Activated naive CD8-positive, alpha-beta T cell treated with anti-CD3 and anti-CD28 coated beads, Interleukin-2, amount 50 U/mL, for 24 hours (primary cell): ENCODE measurements at regions not wholly inside any gene's neighbourhood (a gene's known extent, or its start where the extent isn't known, plus 50 kb on each side); places are given as distances from the start of the nearest gene placed in this dataset.

Source experiments
- ATAC-seq: fragments of 150-1000 bp; cut with Tn5 transposase; one replicate; pipeline ENCODE4 v1.10.0; 2021
- DNase-seq: peaks from one replicate; pipeline ENCODE4 v3.0.0; 2021
- H3K27ac Mint-ChIP-seq: one replicate; pipeline ENCODE4 v1.8.0; 2021; ENCODE audit warnings: mild to moderate bottlenecking, mixed read lengths
- H3K27me3 Mint-ChIP-seq: one replicate; pipeline ENCODE4 v1.8.0; 2021; ENCODE audit warnings: mixed read lengths
- H3K36me3 Mint-ChIP-seq: one replicate; pipeline ENCODE4 v1.8.0; 2021; ENCODE audit warnings: low read depth, mixed read lengths
- H3K4me1 Mint-ChIP-seq: one replicate; pipeline ENCODE4 v1.8.0; 2021; ENCODE audit warnings: mixed read lengths
- H3K4me3 Mint-ChIP-seq: one replicate; pipeline ENCODE4 v1.8.0; 2021; ENCODE audit warnings: mild to moderate bottlenecking, moderate library complexity, mixed read lengths
- H3K9me3 Mint-ChIP-seq: one replicate; pipeline ENCODE4 v1.8.0; 2021; ENCODE audit warnings: mixed read lengths

DNA sequence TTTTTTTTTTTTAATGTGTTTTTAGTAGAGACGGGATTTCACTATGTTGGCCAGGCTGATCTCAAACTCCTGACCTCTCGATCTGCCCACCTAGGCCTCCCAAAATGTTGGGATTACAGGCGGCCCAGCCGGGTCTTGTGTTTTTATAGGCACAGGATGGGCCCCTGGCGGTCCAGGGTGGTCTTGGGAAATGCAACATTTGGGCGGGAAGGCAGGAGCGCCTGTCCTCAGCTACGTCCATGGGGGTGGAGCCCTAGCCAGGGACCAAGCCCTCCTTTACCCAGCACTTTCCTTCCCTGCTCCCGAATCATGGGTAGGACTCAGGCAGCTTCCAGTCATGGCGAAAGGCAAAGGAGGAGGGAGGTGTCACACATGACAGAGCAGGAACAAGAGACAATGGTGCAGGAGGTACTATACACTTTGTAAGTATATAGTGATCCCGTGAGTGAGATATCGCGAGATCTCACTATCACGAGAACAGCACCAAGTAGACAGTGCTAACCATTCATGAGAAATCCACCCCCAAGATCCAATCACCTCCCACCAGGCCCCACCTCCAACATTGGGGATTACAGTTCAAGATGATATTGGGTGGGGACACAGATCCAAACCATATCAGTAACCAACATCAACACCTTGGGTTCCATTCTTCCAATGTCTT lies 226.7 kb upstream of the WSCD1 start:
- ATAC-seq: no peak
- no peak overlapping the region for H3K27ac Mint-ChIP-seq
- peaks cover 13% of the 10 kb centered on the region for H3K27me3 Mint-ChIP-seq
- H3K4me1 Mint-ChIP-seq: peaks cover 2% of the 10 kb centered on the region
- no peaks in the 10 kb centered on the region for H3K36me3 Mint-ChIP-seq
- H3K4me3 Mint-ChIP-seq: no peak overlapping the region
- no peak for DNase-seq
- no peaks in the 10 kb centered on the region for H3K9me3 Mint-ChIP-seq

DNA sequence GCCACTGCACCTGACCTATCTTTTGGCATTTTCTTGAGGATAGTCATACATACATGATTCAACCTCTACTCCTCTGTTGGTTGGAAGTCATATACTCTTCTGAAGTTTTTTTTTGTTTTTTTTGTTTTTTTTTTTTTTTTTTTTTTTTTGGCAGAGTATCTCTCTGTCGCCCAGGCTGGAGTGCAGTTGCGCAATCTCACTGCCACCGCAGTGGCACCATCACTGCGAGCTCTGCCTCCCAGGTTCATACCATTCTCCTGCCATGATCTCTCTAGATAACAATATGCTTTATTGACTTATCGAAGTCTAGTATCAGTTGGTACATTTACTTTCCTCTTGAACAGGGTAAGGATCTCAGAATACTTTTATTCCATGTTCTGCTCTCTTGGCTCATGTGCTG lies 224.2 kb upstream of the WSCD1 start:
- peaks cover 2% of the 10 kb centered on the region for H3K4me1 Mint-ChIP-seq
- H3K4me3 Mint-ChIP-seq: no peak overlapping the region
- H3K36me3 Mint-ChIP-seq: no peaks in the 10 kb centered on the region
- DNase-seq (no peak), ATAC-seq (no peak)
- H3K27ac Mint-ChIP-seq: no peak overlapping the region
- H3K27me3 Mint-ChIP-seq: peaks cover 16% of the 10 kb centered on the region
- no peaks in the 10 kb centered on the region for H3K9me3 Mint-ChIP-seq

DNA sequence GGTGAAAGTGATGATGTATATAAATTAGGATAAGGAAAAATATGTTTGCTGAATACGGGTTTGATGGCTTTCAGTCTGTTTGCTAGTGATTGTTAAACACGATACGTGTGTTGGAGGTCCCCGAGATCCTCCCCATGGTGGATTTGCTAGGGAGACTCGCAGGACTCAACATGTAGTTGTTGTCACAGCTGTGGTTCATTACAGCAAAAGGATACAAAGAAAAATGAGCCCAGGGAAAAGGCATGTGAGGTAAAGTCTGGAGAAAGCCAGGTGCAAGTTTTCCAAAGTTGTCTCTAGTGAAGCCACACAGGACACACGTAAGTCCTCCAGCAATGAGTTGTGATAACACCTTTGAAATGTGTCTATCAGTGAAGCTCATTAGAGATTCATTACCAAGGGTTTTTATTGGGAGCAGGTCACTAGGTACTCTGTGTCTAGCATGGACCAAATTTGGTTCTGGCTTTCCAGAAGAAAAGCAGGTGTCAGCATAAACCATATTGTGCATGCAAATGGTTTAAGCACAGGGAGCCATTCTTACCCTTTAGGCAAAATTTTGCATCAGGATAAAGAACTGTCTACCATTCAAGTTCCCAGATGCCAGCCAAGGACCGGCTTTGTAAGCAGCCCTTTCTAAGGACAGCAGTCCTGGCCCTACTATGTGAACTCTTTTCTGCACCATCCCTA lies 215.2 kb upstream of the WSCD1 start:
- H3K4me3 Mint-ChIP-seq: no peak overlapping the region
- no peaks in the 10 kb centered on the region for H3K4me1 Mint-ChIP-seq
- peaks cover 4% of the 10 kb centered on the region for H3K9me3 Mint-ChIP-seq
- DNase-seq (no peak), ATAC-seq (no peak)
- H3K36me3 Mint-ChIP-seq: no peaks in the 10 kb centered on the region
- H3K27me3 Mint-ChIP-seq: no peaks in the 10 kb centered on the region
- no peak overlapping the region for H3K27ac Mint-ChIP-seq

DNA sequence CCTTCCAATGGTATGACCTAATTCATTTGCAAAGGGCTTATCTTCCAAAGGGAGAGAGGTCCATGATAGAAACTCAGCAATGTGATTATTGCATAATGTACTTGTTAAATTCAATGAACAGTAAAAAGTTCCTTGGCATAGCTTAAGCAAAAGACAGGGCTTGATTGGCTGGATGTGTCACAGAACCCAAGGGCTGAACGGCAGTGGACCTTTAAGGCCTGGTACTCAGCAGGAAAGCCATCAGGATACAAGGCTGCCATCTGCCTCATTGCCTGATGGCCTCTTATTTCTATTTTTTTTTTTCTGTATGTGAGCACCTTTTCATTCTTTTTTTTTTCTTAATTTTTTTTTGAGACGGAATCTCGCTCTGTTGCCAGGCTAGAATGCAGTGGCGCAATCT lies 208.9 kb upstream of the WSCD1 start:
- Mint-ChIP-seq H3K4me1 (no peaks in the 10 kb centered on the region), H3K27me3 (peaks cover 8% of the 10 kb centered on the region), H3K4me3 (no peak overlapping the region), H3K9me3 (peaks cover 2% of the 10 kb centered on the region), H3K36me3 (no peaks in the 10 kb centered on the region), H3K27ac (no peak overlapping the region)
- ATAC-seq (no peak), DNase-seq (no peak)

DNA sequence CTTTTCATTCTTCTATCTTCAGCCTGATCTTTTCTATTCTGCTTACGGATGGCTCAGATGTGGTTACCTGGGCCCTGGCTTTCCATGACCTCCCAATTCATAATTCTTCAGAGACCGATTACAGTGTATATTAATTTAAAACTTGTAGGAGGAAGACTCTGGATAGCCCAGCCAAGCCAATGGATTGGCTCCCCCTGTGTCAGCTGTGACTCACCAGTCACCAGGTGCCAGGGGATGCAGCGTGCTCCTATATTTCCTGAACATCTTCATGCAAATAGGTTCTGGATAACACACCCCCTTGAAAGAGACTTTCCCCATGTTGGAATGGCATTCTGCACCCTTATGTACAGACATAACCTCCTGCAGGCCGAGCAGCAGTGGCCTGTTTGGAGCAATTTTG lies 208.3 kb upstream of the WSCD1 start:
- Mint-ChIP-seq H3K27me3 (peaks cover 8% of the 10 kb centered on the region), H3K4me1 (no peaks in the 10 kb centered on the region), H3K27ac (no peak overlapping the region), H3K4me3 (no peak overlapping the region), H3K36me3 (no peaks in the 10 kb centered on the region), H3K9me3 (no peaks in the 10 kb centered on the region)
- DNase-seq: no peak
- no peak for ATAC-seq

DNA sequence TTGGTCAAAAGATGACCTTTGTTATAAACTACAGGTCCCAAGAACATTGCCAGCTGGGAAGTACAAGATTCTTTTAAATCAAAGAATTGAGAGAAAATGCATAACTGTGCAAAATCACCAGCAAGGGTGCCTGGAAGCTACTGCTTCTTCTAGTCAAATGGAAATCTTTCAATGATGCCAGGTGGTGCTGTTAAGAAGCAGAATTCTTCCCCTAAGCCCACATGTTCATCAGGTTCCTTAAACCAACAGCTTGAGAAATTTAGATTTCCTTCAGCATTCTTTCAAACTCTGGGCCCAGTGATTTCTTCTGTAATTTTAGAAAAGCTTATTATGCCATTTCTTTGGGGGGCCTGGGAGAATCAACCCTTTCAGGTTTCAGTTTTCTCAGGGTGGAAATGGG lies 207.8 kb upstream of the WSCD1 start:
- no peaks in the 10 kb centered on the region for H3K36me3 Mint-ChIP-seq
- no peak overlapping the region for H3K4me3 Mint-ChIP-seq
- H3K27me3 Mint-ChIP-seq: peaks cover 8% of the 10 kb centered on the region
- ATAC-seq (no peak), DNase-seq (no peak)
- no peaks in the 10 kb centered on the region for H3K9me3 Mint-ChIP-seq
- H3K27ac Mint-ChIP-seq: no peak overlapping the region
- H3K4me1 Mint-ChIP-seq: no peaks in the 10 kb centered on the region

DNA sequence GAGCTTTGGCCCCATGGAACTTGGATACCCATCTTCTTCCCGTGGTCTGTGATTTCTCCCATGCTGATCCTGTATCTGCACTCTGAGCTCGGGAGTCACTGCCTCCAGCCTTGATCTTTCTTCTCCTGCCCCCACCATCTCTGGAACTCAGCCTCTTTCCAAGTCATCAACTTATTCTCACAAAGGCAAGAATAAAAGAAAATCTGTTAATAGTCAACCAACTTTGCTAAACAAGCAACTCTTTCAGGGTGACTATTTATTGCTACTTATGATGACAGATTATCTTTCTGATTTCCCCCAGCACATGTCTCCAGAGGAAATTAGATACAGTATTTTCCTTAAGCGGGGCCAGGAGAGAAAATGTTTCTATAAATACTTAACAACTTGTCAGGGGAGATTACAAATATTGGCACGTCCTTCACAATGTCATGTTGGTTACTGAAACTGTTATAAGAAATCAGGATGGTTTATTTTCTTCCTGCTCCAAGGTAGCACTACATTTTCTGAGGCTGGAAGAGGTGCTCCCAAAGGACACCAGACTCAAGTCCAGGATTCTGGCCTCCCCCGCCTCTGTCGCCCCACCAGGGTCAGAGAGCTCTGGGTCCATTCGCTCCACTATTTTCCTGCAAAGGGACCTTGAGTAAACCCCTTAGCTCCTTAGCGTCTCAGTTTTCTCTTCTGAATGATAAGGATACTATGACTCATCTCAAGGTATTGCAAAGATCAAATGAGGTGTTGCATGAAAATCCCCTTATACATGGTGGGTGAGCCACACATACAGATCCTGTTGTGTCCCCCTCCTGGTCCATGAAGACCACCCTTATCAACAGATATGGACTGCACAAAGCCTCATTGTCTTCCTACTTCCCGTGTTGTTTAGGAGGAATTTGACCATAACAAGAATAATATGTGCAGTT lies 205.2 kb upstream of the WSCD1 start:
- H3K4me1 Mint-ChIP-seq: no peaks in the 10 kb centered on the region
- no peak overlapping the region for H3K4me3 Mint-ChIP-seq
- ATAC-seq (no peak), DNase-seq (no peak)
- H3K27me3 Mint-ChIP-seq: peaks cover 8% of the 10 kb centered on the region
- no peaks in the 10 kb centered on the region for H3K36me3 Mint-ChIP-seq
- H3K9me3 Mint-ChIP-seq: no peaks in the 10 kb centered on the region
- no peak overlapping the region for H3K27ac Mint-ChIP-seq

DNA sequence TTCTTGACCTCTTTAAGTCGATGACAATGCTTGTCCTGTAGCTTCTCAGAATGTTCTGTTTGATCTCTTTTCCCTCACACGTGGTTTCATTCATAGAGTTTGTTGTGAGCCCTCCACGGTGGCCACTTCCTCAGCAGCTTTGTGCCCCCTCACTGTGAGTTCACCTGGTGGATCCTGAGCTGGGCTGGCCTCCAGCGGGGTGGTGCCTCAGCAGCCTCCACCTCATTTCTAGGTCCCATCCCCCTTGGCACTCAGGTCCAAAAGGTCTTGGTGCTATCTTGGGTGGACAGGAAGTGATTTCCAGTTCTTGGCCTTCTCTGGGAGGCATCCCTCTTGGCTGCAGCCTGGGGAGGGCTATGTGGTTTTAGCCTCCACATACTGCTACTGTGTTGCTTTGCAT lies 203.2 kb upstream of the WSCD1 start:
- no peak for DNase-seq
- no peak overlapping the region for H3K27ac Mint-ChIP-seq
- no peaks in the 10 kb centered on the region for H3K36me3 Mint-ChIP-seq
- peaks cover 3% of the 10 kb centered on the region for H3K27me3 Mint-ChIP-seq
- no peaks in the 10 kb centered on the region for H3K9me3 Mint-ChIP-seq
- H3K4me3 Mint-ChIP-seq: no peak overlapping the region
- H3K4me1 Mint-ChIP-seq: no peaks in the 10 kb centered on the region
- no peak for ATAC-seq

DNA sequence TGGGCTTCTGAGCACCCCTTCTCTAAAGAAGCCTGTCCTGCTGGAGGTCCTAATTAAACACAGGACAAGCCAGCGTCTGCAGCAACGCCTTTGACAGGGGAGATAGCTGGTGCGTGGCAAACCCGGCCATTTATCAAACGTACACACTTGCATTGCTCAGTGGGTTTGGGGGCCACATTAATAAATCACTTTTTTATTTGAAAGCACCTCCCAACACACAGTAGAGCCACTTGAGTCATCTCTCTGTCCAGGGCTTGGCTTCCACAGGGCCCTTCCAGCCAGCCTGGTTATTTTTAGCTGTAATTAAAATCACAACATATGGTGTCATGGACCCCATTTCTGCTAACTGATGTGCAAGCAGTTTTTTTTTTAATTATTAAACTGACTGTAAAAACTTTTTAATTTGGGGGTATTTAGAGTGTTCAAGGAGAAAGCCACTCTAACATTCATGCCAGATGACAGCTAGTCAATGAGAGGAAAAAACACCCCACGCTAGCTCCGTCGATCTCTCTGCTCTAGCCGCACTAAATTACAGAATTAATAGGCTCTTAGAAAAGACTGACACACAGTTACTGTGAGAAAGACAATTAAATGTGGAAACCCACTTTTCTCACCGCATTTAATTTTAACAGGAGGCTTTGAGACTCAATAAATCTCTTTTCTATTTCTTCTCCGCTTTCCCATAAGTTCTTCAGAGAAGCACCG lies 201.0 kb upstream of the WSCD1 start:
- H3K9me3 Mint-ChIP-seq: no peaks in the 10 kb centered on the region
- no peak overlapping the region for H3K4me3 Mint-ChIP-seq
- ATAC-seq (no peak), DNase-seq (no peak)
- peaks cover 3% of the 10 kb centered on the region for H3K27me3 Mint-ChIP-seq
- H3K27ac Mint-ChIP-seq: no peak overlapping the region
- no peaks in the 10 kb centered on the region for H3K4me1 Mint-ChIP-seq
- no peaks in the 10 kb centered on the region for H3K36me3 Mint-ChIP-seq

DNA sequence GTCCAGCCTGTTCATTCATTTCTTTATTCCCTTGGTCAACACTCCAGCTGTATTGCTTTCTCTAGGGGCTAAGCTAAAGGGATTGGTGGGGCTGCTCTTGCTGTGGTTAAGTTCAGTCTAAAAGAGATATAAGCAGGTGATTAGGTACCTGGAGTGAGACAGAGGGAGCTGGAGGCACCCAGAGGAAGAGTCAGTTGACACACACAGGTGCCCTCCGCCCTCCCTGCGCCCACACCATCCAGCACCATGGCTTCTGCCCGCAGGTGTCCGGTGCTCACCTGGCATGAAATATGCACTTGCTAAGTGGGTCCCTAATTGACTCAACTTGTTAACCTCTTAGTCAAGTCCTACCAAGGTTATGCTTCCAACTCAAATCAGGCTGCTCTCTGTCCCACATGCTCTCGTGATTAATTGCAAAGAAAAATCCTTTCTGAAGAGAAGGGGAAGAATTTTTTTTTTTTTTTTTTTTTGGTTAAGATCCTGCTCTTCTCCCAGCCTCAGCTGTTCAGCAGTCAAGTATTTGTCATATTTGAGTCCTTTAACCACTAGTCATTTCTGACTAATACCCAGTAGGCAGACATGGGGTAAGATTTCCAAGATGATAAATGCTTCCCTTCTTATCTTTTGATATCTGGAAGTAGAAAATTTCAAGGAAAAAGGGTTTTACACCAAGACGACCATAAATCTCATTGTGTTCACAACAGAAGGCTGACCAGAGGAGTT lies 199.8 kb upstream of the WSCD1 start:
- Mint-ChIP-seq H3K4me3 (no peak overlapping the region), H3K9me3 (no peaks in the 10 kb centered on the region), H3K36me3 (no peaks in the 10 kb centered on the region), H3K27me3 (peaks cover 3% of the 10 kb centered on the region), H3K4me1 (no peaks in the 10 kb centered on the region), H3K27ac (no peak overlapping the region)
- DNase-seq (no peak), ATAC-seq (no peak)

DNA sequence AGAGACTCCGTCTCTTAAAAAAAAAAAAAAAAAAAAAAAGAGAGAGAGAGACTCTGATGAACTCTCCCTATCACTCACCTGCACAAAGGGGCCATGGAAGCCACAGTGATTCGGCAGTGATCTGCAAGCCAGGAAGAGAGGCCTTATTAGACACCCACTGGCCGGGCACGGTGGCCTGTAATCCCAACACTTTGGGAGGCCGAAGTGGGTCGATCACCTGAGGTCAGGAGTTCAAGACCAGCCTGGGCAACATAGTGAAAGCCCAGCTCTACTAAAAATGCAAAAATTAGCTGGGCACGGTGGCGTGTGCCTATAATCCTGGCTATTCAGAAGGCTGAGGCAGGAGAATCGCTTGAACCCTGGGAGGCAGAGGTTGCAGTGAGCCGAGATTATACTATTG lies 198.5 kb upstream of the WSCD1 start:
- Mint-ChIP-seq H3K27me3 (peaks cover 4% of the 10 kb centered on the region), H3K27ac (no peak overlapping the region), H3K4me3 (no peak overlapping the region), H3K36me3 (no peaks in the 10 kb centered on the region), H3K4me1 (no peaks in the 10 kb centered on the region), H3K9me3 (no peaks in the 10 kb centered on the region)
- ATAC-seq: no peak
- DNase-seq: no peak

DNA sequence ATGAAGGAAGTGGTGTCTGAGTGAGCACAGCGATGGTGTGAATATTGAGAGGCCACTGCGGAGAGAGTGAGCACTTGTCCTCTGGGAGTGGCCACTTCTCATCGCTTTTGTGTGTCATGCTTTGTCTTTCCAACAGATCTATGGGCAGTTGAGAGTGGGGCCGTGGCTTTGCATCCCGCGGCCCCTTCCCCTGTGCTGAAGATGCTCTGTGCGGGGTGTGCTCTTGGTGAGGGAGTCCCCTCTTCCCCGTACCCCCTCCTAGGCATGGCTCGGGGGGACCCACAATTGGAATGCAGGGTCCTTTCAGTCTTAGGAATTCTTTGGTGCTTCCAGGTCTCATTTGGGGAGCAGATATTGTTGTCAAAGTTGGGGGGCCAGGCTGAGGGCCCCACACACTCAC lies 197.3 kb upstream of the WSCD1 start:
- no peaks in the 10 kb centered on the region for H3K9me3 Mint-ChIP-seq
- H3K27me3 Mint-ChIP-seq: peaks cover 9% of the 10 kb centered on the region

DNA sequence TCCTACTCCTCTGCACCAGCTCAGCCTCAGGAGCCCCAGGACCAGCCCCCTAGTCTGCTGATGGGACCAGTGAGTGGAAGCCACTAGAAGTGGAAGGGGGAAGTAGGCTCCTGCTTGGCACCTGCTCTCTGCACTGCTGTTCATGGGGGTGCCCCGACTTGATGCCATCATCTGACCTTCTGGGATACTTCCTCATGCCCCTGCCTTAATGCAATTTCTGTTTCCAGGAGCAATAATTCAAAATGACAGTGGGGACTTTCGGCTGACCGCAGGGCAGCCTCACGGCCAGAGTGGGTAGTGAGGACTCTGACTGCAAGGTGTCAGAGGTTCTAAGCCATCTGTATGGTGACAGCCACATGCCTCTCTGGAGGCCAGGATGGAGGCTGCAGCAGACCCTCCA lies 196.4 kb upstream of the WSCD1 start:
- DNase-seq (no peak), ATAC-seq (peak; percentile 10)
- no peaks in the 10 kb centered on the region for H3K9me3 Mint-ChIP-seq
- peaks cover 9% of the 10 kb centered on the region for H3K27me3 Mint-ChIP-seq
- H3K4me1 Mint-ChIP-seq: no peaks in the 10 kb centered on the region
- H3K27ac Mint-ChIP-seq: no peak overlapping the region
- no peaks in the 10 kb centered on the region for H3K36me3 Mint-ChIP-seq
- no peak overlapping the region for H3K4me3 Mint-ChIP-seq

More for the DNA sequence above, 197.3 kb upstream of the WSCD1 start:
- ATAC-seq: no peak
- Mint-ChIP-seq H3K27ac (no peak overlapping the region), H3K4me1 (no peaks in the 10 kb centered on the region), H3K4me3 (no peak overlapping the region), H3K36me3 (no peaks in the 10 kb centered on the region)
- DNase-seq: no peak

DNA sequence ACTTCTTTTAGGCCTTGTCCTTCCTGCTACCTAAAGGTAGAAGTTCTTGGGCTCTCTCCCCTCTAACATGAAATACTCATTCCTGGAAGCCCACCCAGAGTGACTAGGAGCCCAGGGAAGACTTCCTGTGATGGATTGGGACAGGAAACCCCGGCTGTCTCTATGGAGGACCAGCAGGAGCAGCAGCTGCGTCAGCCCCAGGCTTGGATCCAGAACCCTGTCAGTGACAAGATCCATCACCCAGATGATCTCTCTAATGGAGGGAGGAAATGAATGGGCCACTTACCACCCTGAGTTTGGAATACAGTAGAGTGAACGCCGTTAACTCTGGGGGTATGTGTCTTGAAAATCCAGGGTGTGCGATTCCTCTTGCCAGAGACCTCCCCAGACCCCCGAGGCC lies 195.7 kb upstream of the WSCD1 start:
- DNase-seq: no peak
- H3K4me1 Mint-ChIP-seq: no peaks in the 10 kb centered on the region
- H3K9me3 Mint-ChIP-seq: no peaks in the 10 kb centered on the region
- ATAC-seq: no peak
- no peaks in the 10 kb centered on the region for H3K36me3 Mint-ChIP-seq
- no peak overlapping the region for H3K27ac Mint-ChIP-seq
- no peak overlapping the region for H3K4me3 Mint-ChIP-seq
- peaks cover 9% of the 10 kb centered on the region for H3K27me3 Mint-ChIP-seq
